GM21367 (cell line): ENCODE measurements at regions not wholly inside any gene's neighbourhood (a gene's known extent, or its start where the extent isn't known, plus 50 kb on each side); places are given as distances from the start of the nearest gene placed in this dataset.

Source experiments
- ATAC-seq: cut with Tn5 transposase; IDR thresholded peaks from one replicate; pipeline ENCODE4 v1.9.1; 2021; ENCODE audit not compliant: unreplicated experiment

GRCh38 chr5:58357799-58358500 is 101.9 kb downstream of the PLK2 start:
- no peak for ATAC-seq

GRCh38 chr5:58357121-58357520 is 102.8 kb downstream of the PLK2 start:
- no peak for ATAC-seq

- ATAC-seq, result no peak
Measured at GRCh38 chr5:58356662-58357061, 103.2 kb downstream of the PLK2 start.

GRCh38 chr5:58354827-58355226 is 105.1 kb downstream of the PLK2 start:
- no peak for ATAC-seq

- ATAC-seq, result no peak
Measured at GRCh38 chr5:58353992-58354391, 105.9 kb downstream of the PLK2 start.

- ATAC-seq, result no peak
Measured at GRCh38 chr5:58351190-58351589, 108.7 kb downstream of the PLK2 start.

GRCh38 chr5:58348996-58349728 is 110.7 kb downstream of the PLK2 start:
- no peak for ATAC-seq

- no peak for ATAC-seq
Measured at GRCh38 chr5:58346041-58346440, 113.8 kb downstream of the PLK2 start.

- ATAC-seq, result no peak
Measured at GRCh38 chr5:58341476-58341875, 118.4 kb downstream of the PLK2 start.

GRCh38 chr5:58335518-58335917 is 124.4 kb downstream of the PLK2 start:
- ATAC-seq, result no peak

- no peak for ATAC-seq
Measured at GRCh38 chr5:58334035-58334434, 125.9 kb downstream of the PLK2 start.

GRCh38 chr5:58330781-58331180 is 129.1 kb downstream of the PLK2 start:
- ATAC-seq, result no peak

- no peak for ATAC-seq
Measured at GRCh38 chr5:58327289-58327688, 132.6 kb downstream of the PLK2 start.

GRCh38 chr5:58326022-58326421 is 133.9 kb downstream of the PLK2 start:
- ATAC-seq, result no peak

- no peak for ATAC-seq
Measured at GRCh38 chr5:58322453-58322852, 137.4 kb downstream of the PLK2 start.

GRCh38 chr5:58318468-58318867 is 141.4 kb downstream of the PLK2 start:
- no peak for ATAC-seq

- ATAC-seq, result no peak
Measured at GRCh38 chr5:58317808-58318207, 142.1 kb downstream of the PLK2 start.

- no peak for ATAC-seq
Measured at GRCh38 chr5:58317009-58317408, 142.9 kb downstream of the PLK2 start.

- ATAC-seq, result no peak
Measured at GRCh38 chr5:58315794-58316193, 144.1 kb downstream of the PLK2 start.

- no peak for ATAC-seq
Measured at GRCh38 chr5:58314356-58315210, 145.3 kb downstream of the PLK2 start.

- ATAC-seq, result no peak
Measured at GRCh38 chr5:58312299-58312698, 147.6 kb downstream of the PLK2 start.

- ATAC-seq, result no peak
Measured at GRCh38 chr5:58311526-58311925, 148.4 kb downstream of the PLK2 start.
